Endothelial cell of umbilical vein (primary cell): ENCODE measurements at regions not wholly inside any gene's neighbourhood (a gene's known extent, or its start where the extent isn't known, plus 50 kb on each side); places are given as distances from the start of the nearest gene placed in this dataset.

Source experiments
- CTCF ChIP-seq, 2 donors: IDR thresholded peaks; 1 replicate in 1 of 2; 2 replicates in 1 of 2; pipeline ENCODE4 v1.5.1; 2011; ENCODE audit warnings: low read length in 2 of 2, mild to moderate bottlenecking in 2 of 2, moderate library complexity in 2 of 2, control low read depth in 1 of 2, inconsistent platforms in 1 of 2, low read depth in 1 of 2; ENCODE audit not compliant: insufficient read depth in 1 of 2; ENCODE audit errors: extremely low read depth in 1 of 2
- FOS ChIP-seq: IDR thresholded peaks from 2 replicates; pipeline ENCODE4 v1.6.1; 2011; ENCODE audit warnings: mild to moderate bottlenecking, low read length, moderate library complexity, borderline replicate concordance; ENCODE audit not compliant: insufficient read depth
- JUN ChIP-seq: IDR thresholded peaks from 2 replicates; pipeline ENCODE4 v1.6.1; 2011; ENCODE audit warnings: borderline replicate concordance, low read depth; ENCODE audit not compliant: insufficient read length, insufficient read depth
- MYC ChIP-seq: IDR thresholded peaks from one replicate; pipeline ENCODE4 v1.6.1; 2011; ENCODE audit warnings: mild to moderate bottlenecking, low read depth, low read length
- POLR2A ChIP-seq: IDR thresholded peaks from 2 replicates; pipeline ENCODE4 v1.6.1; 2012; ENCODE audit warnings: low read depth, mild to moderate bottlenecking, control low read depth, low read length
- POLR2AphosphoS5 ChIP-seq: IDR thresholded peaks from 2 replicates; pipeline ENCODE4 v1.6.1; 2012; ENCODE audit warnings: low read depth, mild to moderate bottlenecking, control low read depth, low read length, moderate library complexity; ENCODE audit not compliant: insufficient read depth

GRCh38 chr10:121303287-121303890, 294.9 kb downstream of the FGFR2 start:
- TF ChIP-seq CTCF (IDR thresholded peaks at IDR 0.05; ENCODE audit: extremely low read depth in 1 of 2, insufficient read depth in 1 of 2, low read depth in 1 of 2, low read length in 2 of 2) = no peak
- no peak for TF ChIP-seq POLR2AphosphoS5
- no peak for TF ChIP-seq POLR2A
- no peak for TF ChIP-seq MYC
- TF ChIP-seq JUN = no peak
- no peak for TF ChIP-seq FOS
